ENCODE measurements at regions not wholly inside any gene's neighbourhood (a gene's known extent, or its start where the extent isn't known, plus 50 kb on each side); places are given as distances from the start of the nearest gene placed in this dataset.

DNA sequence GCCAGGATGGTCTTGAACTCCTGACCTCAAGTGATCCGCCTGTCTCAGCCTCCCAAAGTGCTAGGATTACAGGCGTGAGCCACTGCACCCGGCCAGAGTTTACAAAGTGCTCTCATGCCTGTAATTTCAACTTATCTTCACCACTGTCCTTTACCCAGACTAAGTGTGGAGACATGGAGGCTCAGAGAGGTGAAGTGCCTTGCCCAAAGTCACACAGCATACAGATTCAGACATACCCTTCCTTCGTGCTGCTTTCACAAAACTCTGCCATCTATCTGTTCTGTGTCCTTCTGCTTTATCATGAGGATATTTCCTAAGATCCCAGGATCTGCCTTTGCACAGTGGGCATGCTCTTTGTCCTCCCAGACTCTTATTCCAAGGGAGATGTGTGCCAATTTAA, 143.6 kb upstream of the SYT13 start:
- TF ChIP-seq, protein P1, sequence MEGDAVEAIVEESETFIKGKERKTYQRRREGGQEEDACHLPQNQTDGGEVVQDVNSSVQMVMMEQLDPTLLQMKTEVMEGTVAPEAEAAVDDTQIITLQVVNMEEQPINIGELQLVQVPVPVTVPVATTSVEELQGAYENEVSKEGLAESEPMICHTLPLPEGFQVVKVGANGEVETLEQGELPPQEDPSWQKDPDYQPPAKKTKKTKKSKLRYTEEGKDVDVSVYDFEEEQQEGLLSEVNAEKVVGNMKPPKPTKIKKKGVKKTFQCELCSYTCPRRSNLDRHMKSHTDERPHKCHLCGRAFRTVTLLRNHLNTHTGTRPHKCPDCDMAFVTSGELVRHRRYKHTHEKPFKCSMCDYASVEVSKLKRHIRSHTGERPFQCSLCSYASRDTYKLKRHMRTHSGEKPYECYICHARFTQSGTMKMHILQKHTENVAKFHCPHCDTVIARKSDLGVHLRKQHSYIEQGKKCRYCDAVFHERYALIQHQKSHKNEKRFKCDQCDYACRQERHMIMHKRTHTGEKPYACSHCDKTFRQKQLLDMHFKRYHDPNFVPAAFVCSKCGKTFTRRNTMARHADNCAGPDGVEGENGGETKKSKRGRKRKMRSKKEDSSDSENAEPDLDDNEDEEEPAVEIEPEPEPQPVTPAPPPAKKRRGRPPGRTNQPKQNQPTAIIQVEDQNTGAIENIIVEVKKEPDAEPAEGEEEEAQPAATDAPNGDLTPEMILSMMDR (IDR thresholded peaks at IDR 0.05): no peak
- TF ChIP-seq POLR2AphosphoS5 (IDR thresholded peaks at IDR 0.05; ENCODE audit: low read depth, low read length) (no peak), TCF7L2 (IDR thresholded peaks at IDR 0.05; ENCODE audit: low read depth, low read length) (no peak), SIN3A (IDR thresholded peaks at IDR 0.05; ENCODE audit: borderline replicate concordance, insufficient read depth, low read depth, low read length) (no peak)
- TF ChIP-seq, protein P2, sequence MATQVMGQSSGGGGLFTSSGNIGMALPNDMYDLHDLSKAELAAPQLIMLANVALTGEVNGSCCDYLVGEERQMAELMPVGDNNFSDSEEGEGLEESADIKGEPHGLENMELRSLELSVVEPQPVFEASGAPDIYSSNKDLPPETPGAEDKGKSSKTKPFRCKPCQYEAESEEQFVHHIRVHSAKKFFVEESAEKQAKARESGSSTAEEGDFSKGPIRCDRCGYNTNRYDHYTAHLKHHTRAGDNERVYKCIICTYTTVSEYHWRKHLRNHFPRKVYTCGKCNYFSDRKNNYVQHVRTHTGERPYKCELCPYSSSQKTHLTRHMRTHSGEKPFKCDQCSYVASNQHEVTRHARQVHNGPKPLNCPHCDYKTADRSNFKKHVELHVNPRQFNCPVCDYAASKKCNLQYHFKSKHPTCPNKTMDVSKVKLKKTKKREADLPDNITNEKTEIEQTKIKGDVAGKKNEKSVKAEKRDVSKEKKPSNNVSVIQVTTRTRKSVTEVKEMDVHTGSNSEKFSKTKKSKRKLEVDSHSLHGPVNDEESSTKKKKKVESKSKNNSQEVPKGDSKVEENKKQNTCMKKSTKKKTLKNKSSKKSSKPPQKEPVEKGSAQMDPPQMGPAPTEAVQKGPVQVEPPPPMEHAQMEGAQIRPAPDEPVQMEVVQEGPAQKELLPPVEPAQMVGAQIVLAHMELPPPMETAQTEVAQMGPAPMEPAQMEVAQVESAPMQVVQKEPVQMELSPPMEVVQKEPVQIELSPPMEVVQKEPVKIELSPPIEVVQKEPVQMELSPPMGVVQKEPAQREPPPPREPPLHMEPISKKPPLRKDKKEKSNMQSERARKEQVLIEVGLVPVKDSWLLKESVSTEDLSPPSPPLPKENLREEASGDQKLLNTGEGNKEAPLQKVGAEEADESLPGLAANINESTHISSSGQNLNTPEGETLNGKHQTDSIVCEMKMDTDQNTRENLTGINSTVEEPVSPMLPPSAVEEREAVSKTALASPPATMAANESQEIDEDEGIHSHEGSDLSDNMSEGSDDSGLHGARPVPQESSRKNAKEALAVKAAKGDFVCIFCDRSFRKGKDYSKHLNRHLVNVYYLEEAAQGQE (IDR thresholded peaks at IDR 0.05; ENCODE audit: insufficient read depth in 1 of 2, low read depth in 2 of 2, low read length in 1 of 2): no peak

All from Panc1 (cell line).